ENCODE measurements at regions not wholly inside any gene's neighbourhood (a gene's known extent, or its start where the extent isn't known, plus 50 kb on each side); places are given as distances from the start of the nearest gene placed in this dataset.

- Mint-ChIP-seq H3K9me3 (ENCODE audit: low read depth) (no peaks in the 10 kb centered on the region), H3K4me3 (ENCODE audit: unreplicated experiment) (no peak overlapping the region), H3K4me1 (ENCODE audit: low read depth) (no peaks in the 10 kb centered on the region), H3K27ac (ENCODE audit: unreplicated experiment) (no peak overlapping the region), H3K27me3 (ENCODE audit: low read depth) (no peaks in the 10 kb centered on the region), H3K36me3 (ENCODE audit: low read depth) (no peaks in the 10 kb centered on the region)
- peak; percentile 2 for TF ChIP-seq CTCF (IDR thresholded peaks at IDR 0.05)
- DNase-seq (ENCODE audit: low spot score) = no peak
Measured at GRCh38 chr6:26214803-26215584, 127.8 kb downstream of the HFE start.

- Mint-ChIP-seq H3K4me1 (ENCODE audit: low read depth) (no peaks in the 10 kb centered on the region), H3K27me3 (ENCODE audit: low read depth) (no peaks in the 10 kb centered on the region), H3K4me3 (ENCODE audit: unreplicated experiment) (no peak overlapping the region), H3K9me3 (ENCODE audit: low read depth) (no peaks in the 10 kb centered on the region), H3K36me3 (ENCODE audit: low read depth) (no peaks in the 10 kb centered on the region), H3K27ac (ENCODE audit: unreplicated experiment) (no peak overlapping the region)
- no peak for TF ChIP-seq CTCF (IDR thresholded peaks at IDR 0.05)
- DNase-seq (ENCODE audit: low spot score) = no peak
Measured at GRCh38 chr6:26215585-26216358, 128.5 kb downstream of the HFE start.

GRCh38 chr6:26216359-26216885 lies 129.2 kb downstream of the HFE start:
- H3K4me3 Mint-ChIP-seq (ENCODE audit: unreplicated experiment) = no peak overlapping the region
- TF ChIP-seq CTCF (IDR thresholded peaks at IDR 0.05) = no peak
- DNase-seq (ENCODE audit: low spot score) = no peak
- no peaks in the 10 kb centered on the region for H3K4me1 Mint-ChIP-seq (ENCODE audit: low read depth)
- no peaks in the 10 kb centered on the region for H3K9me3 Mint-ChIP-seq (ENCODE audit: low read depth)
- H3K27me3 Mint-ChIP-seq (ENCODE audit: low read depth) = no peaks in the 10 kb centered on the region
- no peak overlapping the region for H3K27ac Mint-ChIP-seq (ENCODE audit: unreplicated experiment)
- no peaks in the 10 kb centered on the region for H3K36me3 Mint-ChIP-seq (ENCODE audit: low read depth)

- Mint-ChIP-seq H3K4me1 (ENCODE audit: low read depth) (no peaks in the 10 kb centered on the region), H3K27me3 (ENCODE audit: low read depth) (no peaks in the 10 kb centered on the region), H3K27ac (ENCODE audit: unreplicated experiment) (no peak overlapping the region), H3K9me3 (ENCODE audit: low read depth) (no peaks in the 10 kb centered on the region), H3K36me3 (ENCODE audit: low read depth) (no peaks in the 10 kb centered on the region), H3K4me3 (ENCODE audit: unreplicated experiment) (no peak overlapping the region)
- TF ChIP-seq CTCF (IDR thresholded peaks at IDR 0.05) = peak; percentile 78
- DNase-seq (ENCODE audit: low spot score) = no peak
Measured at GRCh38 chr6:26216886-26217713, 129.9 kb downstream of the HFE start.

DNA sequence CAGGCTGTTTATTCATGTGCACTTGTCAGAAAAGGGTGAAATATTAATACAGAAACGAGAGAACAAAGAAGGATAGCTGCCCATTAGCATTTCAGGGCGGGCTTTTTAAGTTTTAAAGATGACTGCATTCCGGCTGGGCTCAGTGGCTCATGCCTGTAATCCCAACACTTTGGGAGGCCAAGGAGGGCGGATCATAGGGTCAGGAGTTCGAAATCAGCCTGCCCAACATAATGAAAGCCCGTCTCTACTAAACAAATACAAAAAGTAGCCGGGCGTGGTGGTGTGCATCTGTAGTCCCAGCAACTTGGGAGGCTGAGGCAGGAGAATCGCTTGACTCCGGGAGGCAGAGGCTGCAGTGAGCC lies 130.5 kb downstream of the HFE start:
- Mint-ChIP-seq H3K27ac (ENCODE audit: unreplicated experiment) (no peak overlapping the region), H3K27me3 (ENCODE audit: low read depth) (no peaks in the 10 kb centered on the region), H3K4me1 (ENCODE audit: low read depth) (no peaks in the 10 kb centered on the region), H3K4me3 (ENCODE audit: unreplicated experiment) (no peak overlapping the region), H3K9me3 (ENCODE audit: low read depth) (no peaks in the 10 kb centered on the region), H3K36me3 (ENCODE audit: low read depth) (no peaks in the 10 kb centered on the region)
- TF ChIP-seq CTCF (IDR thresholded peaks at IDR 0.05) = no peak
- no peak for DNase-seq (ENCODE audit: low spot score)
